CD14-positive monocyte (primary cell): ENCODE measurements at regions not wholly inside any gene's neighbourhood (a gene's known extent, or its start where the extent isn't known, plus 50 kb on each side); places are given as distances from the start of the nearest gene placed in this dataset.

Source experiments
- DNase-seq, 3 donors: peaks; one replicate each; pipeline ENCODE4 v3.0.0-alpha.2; 2011 to 2022
- H2AFZ ChIP-seq: 2 replicates; pipeline ENCODE4 v1.6.0; 2012; ENCODE audit warnings: mild to moderate bottlenecking, low read depth, low read length, inconsistent platforms; ENCODE audit not compliant: insufficient read depth, poor library complexity, severe bottlenecking
- H3K27ac ChIP-seq, 2 donors: 1 replicate in 1 of 2; 2 replicates in 1 of 2; pipeline ENCODE4 v1.5.1; 2012 to 2013; ENCODE audit warnings: low read length in 2 of 2, control low read depth in 1 of 2, inconsistent platforms in 1 of 2, low read depth in 1 of 2, mild to moderate bottlenecking in 1 of 2
- H3K27me3 ChIP-seq, 2 donors: one replicate each; pipeline versions ENCODE4 v1.6.0 to v1.6.1; 2011 to 2013; ENCODE audit warnings: low read length in 2 of 2; ENCODE audit not compliant: control insufficient read depth in 2 of 2, insufficient read depth in 2 of 2
- H3K36me3 ChIP-seq, 2 donors: replicated peaks in 1 of 2; 1 replicate in 1 of 2; 2 replicates in 1 of 2; pipeline versions ENCODE4 v1.5.1 to v1.6.1; 2012 to 2013; ENCODE audit warnings: low read length in 2 of 2, control low read depth in 1 of 2, inconsistent platforms in 1 of 2, mild to moderate bottlenecking in 1 of 2; ENCODE audit not compliant: insufficient read depth in 2 of 2, control insufficient read depth in 1 of 2
- H3K4me1 ChIP-seq, 2 donors: 1 replicate in 1 of 2; 2 replicates in 1 of 2; pipeline versions ENCODE4 v1.5.1 to v1.6.1; 2012 to 2013; ENCODE audit warnings: low read length in 2 of 2, control low read depth in 1 of 2, inconsistent platforms in 1 of 2, mild to moderate bottlenecking in 1 of 2, moderate library complexity in 1 of 2; ENCODE audit not compliant: insufficient read depth in 2 of 2, control insufficient read depth in 1 of 2
- H3K4me2 ChIP-seq: replicated peaks from 2 replicates; pipeline ENCODE3; 2012; ENCODE audit warnings: low read length, moderate library complexity, mild to moderate bottlenecking; ENCODE audit not compliant: poor library complexity, severe bottlenecking; ENCODE audit errors: extremely low read depth
- H3K4me3 ChIP-seq, 3 experiments: fragments of 200-600 bp in 1 of 3; sonication (generic) in 1 of 3; replicated peaks in 1 of 3; 1 replicate in 2 of 3; 2 replicates in 1 of 3; pipeline ENCODE4 v1.5.1; 2011 to 2013; ENCODE audit warnings: low read length in 3 of 3, mild to moderate bottlenecking in 3 of 3, control low read depth in 2 of 3, low read depth in 2 of 3, inconsistent platforms in 1 of 3, moderate library complexity in 1 of 3
- H3K79me2 ChIP-seq: 2 replicates; pipeline ENCODE4 v1.6.0; 2012; ENCODE audit warnings: mild to moderate bottlenecking, control low read depth, inconsistent platforms, low read length, moderate library complexity; ENCODE audit not compliant: insufficient read depth
- H3K9ac ChIP-seq: 2 replicates; pipeline ENCODE4 v1.6.0; 2017; ENCODE audit warnings: low read length, mild to moderate bottlenecking; ENCODE audit not compliant: insufficient read depth, poor library complexity, severe bottlenecking
- H3K9me3 ChIP-seq, 2 donors: replicated peaks in 1 of 2; 1 replicate in 1 of 2; 2 replicates in 1 of 2; pipeline versions ENCODE4 v1.5.1 to v1.6.1; 2012 to 2013; ENCODE audit warnings: low read length in 2 of 2, control low read depth in 1 of 2; ENCODE audit not compliant: control insufficient read depth in 1 of 2, insufficient read depth in 1 of 2
- H4K20me1 ChIP-seq: 2 replicates; pipeline ENCODE4 v1.6.0; 2012; ENCODE audit warnings: mild to moderate bottlenecking, low read length, control low read depth, moderate library complexity; ENCODE audit not compliant: insufficient read depth
- H3K27ac Mint-ChIP-seq, 7 donors: one replicate each; pipeline ENCODE4 v1.8.0; 2020; ENCODE audit warnings: mild to moderate bottlenecking in 7 of 7, mixed read lengths in 7 of 7, moderate library complexity in 6 of 7, inconsistent platforms in 2 of 7
- H3K27me3 Mint-ChIP-seq, 3 donors: one replicate each; pipeline ENCODE4 v1.8.0; 2021 to 2022; ENCODE audit warnings: low read depth in 3 of 3, mild to moderate bottlenecking in 3 of 3, mixed read lengths in 3 of 3, moderate library complexity in 3 of 3, inconsistent platforms in 1 of 3
- H3K36me3 Mint-ChIP-seq, 2 donors: one replicate each; pipeline ENCODE4 v1.8.0; 2020; ENCODE audit warnings: mixed read lengths in 2 of 2, inconsistent platforms in 1 of 2, mild to moderate bottlenecking in 1 of 2
- H3K4me1 Mint-ChIP-seq: one replicate; pipeline ENCODE4 v1.8.0; 2020; ENCODE audit warnings: mild to moderate bottlenecking, mixed read lengths
- H3K4me3 Mint-ChIP-seq, 2 donors: one replicate each; pipeline ENCODE4 v1.8.0; 2020; ENCODE audit warnings: mild to moderate bottlenecking in 2 of 2, mixed read lengths in 2 of 2, moderate library complexity in 1 of 2
- H3K9me3 Mint-ChIP-seq, 7 donors: one replicate each; pipeline ENCODE4 v1.8.0; 2020 to 2022; ENCODE audit warnings: mixed read lengths in 7 of 7, mild to moderate bottlenecking in 6 of 7, moderate library complexity in 6 of 7, inconsistent platforms in 2 of 7
- CTCF ChIP-seq: fragments of 200-600 bp; IDR thresholded peaks from one replicate; pipeline ENCODE4 v1.8.0; 2022; ENCODE audit warnings: antibody characterized with exemption, mild to moderate bottlenecking
- WGBS: methylation state at CpG from one replicate; pipeline ENCODE4 v1.1.5; 2013; ENCODE audit warnings: missing lambda C conversion rate; ENCODE audit not compliant: insufficient coverage; 5-methylcytosine and 5-hydroxymethylcytosine counted together
- intact Hi-C, 2 donors: fragments of 100-400 bp; cut with micrococcal nuclease; formaldehyde crosslinking; loops; one replicate each; pipeline versions ENCODE4 v1.15.0 to v1.15.1; 2023

- peaks cover 0 to 2% (median 0%) of the 10 kb centered on the region in 3 donors for H3K27me3 Mint-ChIP-seq
Observed at GRCh38 chr16:35449663-35450062, 1990.3 kb downstream of the TP53TG3F start.

DNA sequence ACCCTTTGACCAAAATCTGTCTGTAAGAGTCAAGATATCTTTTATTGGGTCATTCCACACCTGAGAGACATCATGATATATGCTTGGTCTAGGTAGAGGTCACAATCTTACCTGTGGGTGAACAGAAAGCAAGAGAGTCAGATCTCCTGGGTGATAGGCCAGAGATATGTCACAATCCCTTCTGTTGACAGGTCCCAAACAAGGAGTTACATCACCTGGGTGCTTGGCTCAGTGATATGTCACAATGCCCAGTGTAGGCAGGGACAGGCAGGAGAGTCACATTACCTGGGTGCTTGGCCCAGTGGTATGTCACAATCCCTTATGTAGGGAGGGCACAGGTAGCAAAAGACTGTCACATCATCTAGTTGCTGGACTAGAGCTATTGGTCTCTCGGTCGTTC is 1991.2 kb downstream of the TP53TG3F start:
- Histone ChIP-seq H3K27me3 (no peaks in the 10 kb centered on the region), H3K36me3 (no peaks in the 10 kb centered on the region), H3K4me1 (no peaks in the 10 kb centered on the region), H3K79me2 (no peaks in the 10 kb centered on the region), H3K4me3 (no peak overlapping the region), H3K9me3 (peaks cover 67 to 86% of the 10 kb centered on the region in 2 donors), H3K4me2 (no peak overlapping the region), H3K27ac (no peak overlapping the region), H4K20me1 (no peaks in the 10 kb centered on the region), H2AFZ (no peak overlapping the region), H3K9ac (no peak overlapping the region)
- H3K27me3 Mint-ChIP-seq: peaks cover 0 to 2% (median 0%) of the 10 kb centered on the region in 3 donors
- no peak overlapping the region for H3K4me3 Mint-ChIP-seq
- peaks cover 22 to 66% (median 44%) of the 10 kb centered on the region in 7 donors for H3K9me3 Mint-ChIP-seq
- H3K27ac Mint-ChIP-seq: no peak overlapping the region
- TF ChIP-seq CTCF: no peak
- no peaks in the 10 kb centered on the region for H3K36me3 Mint-ChIP-seq
- H3K4me1 Mint-ChIP-seq: no peaks in the 10 kb centered on the region
- DNase-seq: no peak
- WGBS: no CpG with 5 or more reads among the region's 2 CpGs
- intact Hi-C loops: no loop called here

More at GRCh38 chr16:35449663-35450062, 1990.3 kb downstream of the TP53TG3F start:
- Mint-ChIP-seq H3K4me3 (no peak overlapping the region), H3K9me3 (peaks cover 17 to 57% (median 35%) of the 10 kb centered on the region in 7 donors), H3K27ac (no peak overlapping the region), H3K36me3 (no peaks in the 10 kb centered on the region), H3K4me1 (no peaks in the 10 kb centered on the region)
- H3K27ac ChIP-seq: no peak overlapping the region
- peaks cover 57 to 82% of the 10 kb centered on the region in 2 donors for H3K9me3 ChIP-seq
- no peaks in the 10 kb centered on the region for H3K79me2 ChIP-seq
- no peak overlapping the region for H3K4me2 ChIP-seq
- TF ChIP-seq CTCF: no peak
- WGBS: no CpG with 5 or more reads among the region's 2 CpGs
- no peak overlapping the region for H3K4me3 ChIP-seq
- no peak overlapping the region for H2AFZ ChIP-seq
- DNase-seq: no peak
- intact Hi-C loops: no loop called here
- no peaks in the 10 kb centered on the region for H4K20me1 ChIP-seq
- H3K4me1 ChIP-seq: no peaks in the 10 kb centered on the region
- no peaks in the 10 kb centered on the region for H3K36me3 ChIP-seq
- H3K27me3 ChIP-seq: no peaks in the 10 kb centered on the region
- no peak overlapping the region for H3K9ac ChIP-seq
